ENCODE measurements at regions not wholly inside any gene's neighbourhood (a gene's known extent, or its start where the extent isn't known, plus 50 kb on each side); places are given as distances from the start of the nearest gene placed in this dataset.

GRCh38 chr2:171225302-171225980, 64.7 kb upstream of the TLK1 start:
- no peak for DNase-seq (ENCODE audit: low read depth, low spot score)

- DNase-seq (ENCODE audit: low read depth, low spot score): peak; percentile 42
These were observed 56.6 kb upstream of the TLK1 start for GRCh38 chr2:171217330-171217729.

GRCh38 chr2:171216631-171217030, 55.9 kb upstream of the TLK1 start:
- DNase-seq (ENCODE audit: low read depth, low spot score): no peak

DNA sequence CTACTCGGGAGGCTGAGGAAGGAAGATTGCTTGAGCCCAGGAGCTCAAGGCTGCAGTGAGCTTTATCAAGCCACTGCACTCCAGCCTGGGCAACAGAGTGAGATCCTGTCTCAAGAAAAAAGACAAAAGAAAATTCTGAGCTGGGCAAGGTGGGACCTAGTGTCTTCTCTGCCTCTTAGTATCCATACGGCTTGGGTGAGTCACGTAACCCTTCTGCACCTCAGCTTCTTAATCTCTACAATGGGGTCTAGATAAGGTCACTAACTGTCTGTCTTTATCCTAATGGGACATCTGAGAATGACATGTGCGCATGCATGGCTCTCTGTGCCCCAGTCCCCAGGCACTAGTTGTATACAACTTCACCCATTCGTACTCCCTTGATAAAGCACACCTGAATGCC, 53.4 kb upstream of the TLK1 start:
- DNase-seq (ENCODE audit: low read depth, low spot score): no peak

DNA sequence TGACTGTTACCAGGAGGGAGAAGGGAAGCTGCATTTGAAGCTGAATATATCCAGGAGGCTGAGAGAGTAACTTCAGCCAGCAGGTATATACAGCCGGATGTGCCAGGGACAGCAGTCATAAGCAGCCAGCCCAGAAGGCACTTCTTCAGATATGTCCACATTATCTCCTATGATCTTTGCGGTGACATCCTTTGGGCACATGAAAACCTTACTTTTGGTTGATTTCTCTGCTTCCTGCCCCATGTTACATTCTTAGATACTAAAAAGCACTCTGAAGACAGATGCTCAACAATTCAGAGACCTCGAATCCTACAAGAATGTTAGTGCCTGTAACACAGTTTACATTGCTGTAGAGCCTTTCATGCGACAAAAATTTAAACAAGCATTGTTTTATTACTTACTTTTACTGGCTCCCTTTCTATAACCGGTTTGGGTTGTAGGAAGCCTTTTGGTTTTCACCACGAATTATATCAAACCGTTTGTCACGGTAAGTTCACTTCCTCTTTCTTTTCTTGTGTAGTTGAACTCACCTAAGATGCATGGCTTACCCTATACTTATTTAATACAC, 50.3 kb upstream of the TLK1 start:
- no peak for DNase-seq (ENCODE audit: low read depth, low spot score)

All from iPS DF 19.7 (cell line).